CD14-positive monocyte (primary cell): ENCODE measurements at regions not wholly inside any gene's neighbourhood (a gene's known extent, or its start where the extent isn't known, plus 50 kb on each side); places are given as distances from the start of the nearest gene placed in this dataset.

Experiments used
- DNase-seq, 3 donors: peaks; one replicate each; pipeline ENCODE4 v3.0.0-alpha.2; 2011 to 2022
- H2AFZ ChIP-seq: 2 replicates; pipeline ENCODE4 v1.6.0; 2012; ENCODE audit warnings: mild to moderate bottlenecking, low read depth, low read length, inconsistent platforms; ENCODE audit not compliant: insufficient read depth, poor library complexity, severe bottlenecking
- H3K27ac ChIP-seq, 2 donors: 1 replicate in 1 of 2; 2 replicates in 1 of 2; pipeline ENCODE4 v1.5.1; 2012 to 2013; ENCODE audit warnings: low read length in 2 of 2, control low read depth in 1 of 2, inconsistent platforms in 1 of 2, low read depth in 1 of 2, mild to moderate bottlenecking in 1 of 2
- H3K27me3 ChIP-seq, 2 donors: one replicate each; pipeline versions ENCODE4 v1.6.0 to v1.6.1; 2011 to 2013; ENCODE audit warnings: low read length in 2 of 2; ENCODE audit not compliant: control insufficient read depth in 2 of 2, insufficient read depth in 2 of 2
- H3K36me3 ChIP-seq, 2 donors: replicated peaks in 1 of 2; 1 replicate in 1 of 2; 2 replicates in 1 of 2; pipeline versions ENCODE4 v1.5.1 to v1.6.1; 2012 to 2013; ENCODE audit warnings: low read length in 2 of 2, control low read depth in 1 of 2, inconsistent platforms in 1 of 2, mild to moderate bottlenecking in 1 of 2; ENCODE audit not compliant: insufficient read depth in 2 of 2, control insufficient read depth in 1 of 2
- H3K4me1 ChIP-seq, 2 donors: 1 replicate in 1 of 2; 2 replicates in 1 of 2; pipeline versions ENCODE4 v1.5.1 to v1.6.1; 2012 to 2013; ENCODE audit warnings: low read length in 2 of 2, control low read depth in 1 of 2, inconsistent platforms in 1 of 2, mild to moderate bottlenecking in 1 of 2, moderate library complexity in 1 of 2; ENCODE audit not compliant: insufficient read depth in 2 of 2, control insufficient read depth in 1 of 2
- H3K4me2 ChIP-seq: replicated peaks from 2 replicates; pipeline ENCODE3; 2012; ENCODE audit warnings: low read length, moderate library complexity, mild to moderate bottlenecking; ENCODE audit not compliant: poor library complexity, severe bottlenecking; ENCODE audit errors: extremely low read depth
- H3K4me3 ChIP-seq, 3 experiments: fragments of 200-600 bp in 1 of 3; sonication (generic) in 1 of 3; replicated peaks in 1 of 3; 1 replicate in 2 of 3; 2 replicates in 1 of 3; pipeline ENCODE4 v1.5.1; 2011 to 2013; ENCODE audit warnings: low read length in 3 of 3, mild to moderate bottlenecking in 3 of 3, control low read depth in 2 of 3, low read depth in 2 of 3, inconsistent platforms in 1 of 3, moderate library complexity in 1 of 3
- H3K79me2 ChIP-seq: 2 replicates; pipeline ENCODE4 v1.6.0; 2012; ENCODE audit warnings: mild to moderate bottlenecking, control low read depth, inconsistent platforms, low read length, moderate library complexity; ENCODE audit not compliant: insufficient read depth
- H3K9ac ChIP-seq: 2 replicates; pipeline ENCODE4 v1.6.0; 2017; ENCODE audit warnings: low read length, mild to moderate bottlenecking; ENCODE audit not compliant: insufficient read depth, poor library complexity, severe bottlenecking
- H3K9me3 ChIP-seq, 2 donors: replicated peaks in 1 of 2; 1 replicate in 1 of 2; 2 replicates in 1 of 2; pipeline versions ENCODE4 v1.5.1 to v1.6.1; 2012 to 2013; ENCODE audit warnings: low read length in 2 of 2, control low read depth in 1 of 2; ENCODE audit not compliant: control insufficient read depth in 1 of 2, insufficient read depth in 1 of 2
- H4K20me1 ChIP-seq: 2 replicates; pipeline ENCODE4 v1.6.0; 2012; ENCODE audit warnings: mild to moderate bottlenecking, low read length, control low read depth, moderate library complexity; ENCODE audit not compliant: insufficient read depth
- H3K27ac Mint-ChIP-seq, 7 donors: one replicate each; pipeline ENCODE4 v1.8.0; 2020; ENCODE audit warnings: mild to moderate bottlenecking in 7 of 7, mixed read lengths in 7 of 7, moderate library complexity in 6 of 7, inconsistent platforms in 2 of 7
- H3K27me3 Mint-ChIP-seq, 3 donors: one replicate each; pipeline ENCODE4 v1.8.0; 2021 to 2022; ENCODE audit warnings: low read depth in 3 of 3, mild to moderate bottlenecking in 3 of 3, mixed read lengths in 3 of 3, moderate library complexity in 3 of 3, inconsistent platforms in 1 of 3
- H3K36me3 Mint-ChIP-seq, 2 donors: one replicate each; pipeline ENCODE4 v1.8.0; 2020; ENCODE audit warnings: mixed read lengths in 2 of 2, inconsistent platforms in 1 of 2, mild to moderate bottlenecking in 1 of 2
- H3K4me1 Mint-ChIP-seq: one replicate; pipeline ENCODE4 v1.8.0; 2020; ENCODE audit warnings: mild to moderate bottlenecking, mixed read lengths
- H3K4me3 Mint-ChIP-seq, 2 donors: one replicate each; pipeline ENCODE4 v1.8.0; 2020; ENCODE audit warnings: mild to moderate bottlenecking in 2 of 2, mixed read lengths in 2 of 2, moderate library complexity in 1 of 2
- H3K9me3 Mint-ChIP-seq, 7 donors: one replicate each; pipeline ENCODE4 v1.8.0; 2020 to 2022; ENCODE audit warnings: mixed read lengths in 7 of 7, mild to moderate bottlenecking in 6 of 7, moderate library complexity in 6 of 7, inconsistent platforms in 2 of 7
- WGBS: methylation state at CpG from one replicate; pipeline ENCODE4 v1.1.5; 2013; ENCODE audit warnings: missing lambda C conversion rate; ENCODE audit not compliant: insufficient coverage; 5-methylcytosine and 5-hydroxymethylcytosine counted together
- intact Hi-C, 2 donors: fragments of 100-400 bp; cut with micrococcal nuclease; formaldehyde crosslinking; loops; one replicate each; pipeline versions ENCODE4 v1.15.0 to v1.15.1; 2023
- TF ChIP-seq, protein P1 (sequence below): fragments of 200-600 bp; IDR thresholded peaks from one replicate; pipeline ENCODE4 v1.8.0; 2022; ENCODE audit warnings: antibody characterized with exemption, mild to moderate bottlenecking

DNA sequence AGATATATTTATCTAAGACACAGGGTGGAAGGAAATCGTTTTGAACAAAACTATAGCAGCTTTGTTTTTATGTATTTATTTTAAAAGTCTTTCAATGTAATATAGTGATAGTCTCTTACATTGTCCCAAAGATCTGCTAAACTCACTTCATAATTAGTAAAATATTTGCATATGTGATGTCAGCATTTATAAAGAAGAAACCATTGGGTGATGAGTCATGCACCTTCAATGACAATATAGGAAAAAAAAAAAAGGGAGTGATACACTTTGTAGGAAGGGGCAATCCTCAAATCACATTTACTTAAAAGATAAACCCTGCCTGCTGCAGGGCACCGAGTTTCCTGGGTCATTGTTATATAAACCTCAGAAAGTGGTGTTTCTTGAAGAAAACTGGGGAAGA lies 112.4 kb upstream of the SEMA3C start:
- no peaks in the 10 kb centered on the region for H3K36me3 Mint-ChIP-seq
- TF ChIP-seq, protein P1, sequence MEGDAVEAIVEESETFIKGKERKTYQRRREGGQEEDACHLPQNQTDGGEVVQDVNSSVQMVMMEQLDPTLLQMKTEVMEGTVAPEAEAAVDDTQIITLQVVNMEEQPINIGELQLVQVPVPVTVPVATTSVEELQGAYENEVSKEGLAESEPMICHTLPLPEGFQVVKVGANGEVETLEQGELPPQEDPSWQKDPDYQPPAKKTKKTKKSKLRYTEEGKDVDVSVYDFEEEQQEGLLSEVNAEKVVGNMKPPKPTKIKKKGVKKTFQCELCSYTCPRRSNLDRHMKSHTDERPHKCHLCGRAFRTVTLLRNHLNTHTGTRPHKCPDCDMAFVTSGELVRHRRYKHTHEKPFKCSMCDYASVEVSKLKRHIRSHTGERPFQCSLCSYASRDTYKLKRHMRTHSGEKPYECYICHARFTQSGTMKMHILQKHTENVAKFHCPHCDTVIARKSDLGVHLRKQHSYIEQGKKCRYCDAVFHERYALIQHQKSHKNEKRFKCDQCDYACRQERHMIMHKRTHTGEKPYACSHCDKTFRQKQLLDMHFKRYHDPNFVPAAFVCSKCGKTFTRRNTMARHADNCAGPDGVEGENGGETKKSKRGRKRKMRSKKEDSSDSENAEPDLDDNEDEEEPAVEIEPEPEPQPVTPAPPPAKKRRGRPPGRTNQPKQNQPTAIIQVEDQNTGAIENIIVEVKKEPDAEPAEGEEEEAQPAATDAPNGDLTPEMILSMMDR = no peak
- H2AFZ ChIP-seq = no peak overlapping the region
- H3K9me3 ChIP-seq = no peaks in the 10 kb centered on the region
- no peak overlapping the region for H3K27ac ChIP-seq
- no CpG with 5 or more reads among the region's 2 CpGs for WGBS
- no peaks in the 10 kb centered on the region for H3K36me3 ChIP-seq
- no peaks in the 10 kb centered on the region for H3K27me3 ChIP-seq
- no peak overlapping the region for H3K4me3 ChIP-seq
- no peaks in the 10 kb centered on the region for H3K4me1 ChIP-seq
- no peak overlapping the region for H3K4me3 Mint-ChIP-seq
- no peak for DNase-seq
- H3K9me3 Mint-ChIP-seq = peaks cover 0 to 5% (median 4%) of the 10 kb centered on the region in 7 donors
- H3K79me2 ChIP-seq = no peaks in the 10 kb centered on the region
- H3K9ac ChIP-seq = no peak overlapping the region
- no peaks in the 10 kb centered on the region for H3K4me1 Mint-ChIP-seq
- no peak overlapping the region for H3K4me2 ChIP-seq
- intact Hi-C loops = no loop called here
- no peak overlapping the region for H3K27ac Mint-ChIP-seq
- H4K20me1 ChIP-seq = no peaks in the 10 kb centered on the region
- H3K27me3 Mint-ChIP-seq = no peaks in the 10 kb centered on the region

DNA sequence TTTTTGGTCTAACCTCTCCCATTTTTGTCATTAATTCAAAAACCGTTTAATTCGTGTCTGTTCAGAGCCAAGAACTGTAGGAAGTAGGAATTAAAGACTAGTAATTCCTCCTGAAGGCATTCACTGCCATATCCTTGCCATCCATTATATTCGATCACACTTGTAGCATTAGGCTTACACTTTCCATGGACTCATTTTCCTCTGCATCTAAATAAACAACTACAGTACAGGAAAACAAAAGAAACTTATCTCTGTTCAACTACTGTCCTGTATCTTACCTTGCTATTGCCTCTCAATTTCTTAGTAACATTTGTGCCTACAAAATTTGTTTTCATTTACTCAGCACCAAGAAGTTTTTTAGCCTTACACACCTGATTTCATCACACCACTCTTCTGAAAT lies 111.6 kb upstream of the SEMA3C start:
- DNase-seq = no peak
- Mint-ChIP-seq H3K9me3 (peaks cover 0 to 5% (median 3%) of the 10 kb centered on the region in 7 donors), H3K4me3 (no peak overlapping the region), H3K27me3 (no peaks in the 10 kb centered on the region), H3K36me3 (no peaks in the 10 kb centered on the region), H3K27ac (no peak overlapping the region), H3K4me1 (no peaks in the 10 kb centered on the region)
- Histone ChIP-seq H3K36me3 (no peaks in the 10 kb centered on the region), H3K27me3 (no peaks in the 10 kb centered on the region), H4K20me1 (no peaks in the 10 kb centered on the region), H3K4me3 (no peak overlapping the region), H2AFZ (no peak overlapping the region), H3K9me3 (no peaks in the 10 kb centered on the region), H3K9ac (no peak overlapping the region), H3K4me1 (no peaks in the 10 kb centered on the region), H3K79me2 (no peaks in the 10 kb centered on the region), H3K4me2 (no peak overlapping the region), H3K27ac (no peak overlapping the region)
- no CpG with 5 or more reads among the region's 3 CpGs for WGBS
- TF ChIP-seq, protein P1 = no peak
- intact Hi-C loops = no loop called here
